ENCODE measurements at regions not wholly inside any gene's neighbourhood (a gene's known extent, or its start where the extent isn't known, plus 50 kb on each side); places are given as distances from the start of the nearest gene placed in this dataset.

GRCh38 chr9:134564431-134565170, 77.0 kb upstream of the COL5A1 start:
- H3K4me3 ChIP-seq (ENCODE audit: low read depth, low read length) = no peak overlapping the region
- no peak overlapping the region for H3K27ac ChIP-seq
- DNase-seq = no peak
- no peaks in the 10 kb centered on the region for H3K36me3 ChIP-seq
- no peak for TF ChIP-seq CTCF (IDR thresholded peaks at IDR 0.05; ENCODE audit: low read depth, low read length)
- H3K27me3 ChIP-seq (ENCODE audit: insufficient read depth, low read depth, severe bottlenecking) = no peaks in the 10 kb centered on the region
- peaks cover 6% of the 10 kb centered on the region for H3K9me3 ChIP-seq (ENCODE audit: severe bottlenecking)

- no peak for TF ChIP-seq CTCF (IDR thresholded peaks at IDR 0.05; ENCODE audit: low read depth, low read length)
- no peak for DNase-seq
- Histone ChIP-seq H3K9me3 (ENCODE audit: severe bottlenecking) (peaks cover 6% of the 10 kb centered on the region), H3K27ac (no peak overlapping the region), H3K4me3 (ENCODE audit: low read depth, low read length) (no peak overlapping the region), H3K27me3 (ENCODE audit: insufficient read depth, low read depth, severe bottlenecking) (no peaks in the 10 kb centered on the region), H3K36me3 (no peaks in the 10 kb centered on the region)
These were observed 76.2 kb upstream of the COL5A1 start for GRCh38 chr9:134565316-134565915.

- H3K27me3 ChIP-seq (ENCODE audit: insufficient read depth, low read depth, severe bottlenecking) = no peaks in the 10 kb centered on the region
- no peaks in the 10 kb centered on the region for H3K36me3 ChIP-seq
- no peak for TF ChIP-seq CTCF (IDR thresholded peaks at IDR 0.05; ENCODE audit: low read depth, low read length)
- DNase-seq = no peak
- peaks cover 6% of the 10 kb centered on the region for H3K9me3 ChIP-seq (ENCODE audit: severe bottlenecking)
- H3K27ac ChIP-seq = no peak overlapping the region
- no peak overlapping the region for H3K4me3 ChIP-seq (ENCODE audit: low read depth, low read length)
These were observed 75.3 kb upstream of the COL5A1 start for GRCh38 chr9:134566196-134566847.

GRCh38 chr9:134566936-134567335, 74.7 kb upstream of the COL5A1 start:
- H3K9me3 ChIP-seq (ENCODE audit: severe bottlenecking) = peaks cover 6% of the 10 kb centered on the region
- H3K27ac ChIP-seq = no peak overlapping the region
- H3K4me3 ChIP-seq (ENCODE audit: low read depth, low read length) = no peak overlapping the region
- no peak for DNase-seq
- no peak for TF ChIP-seq CTCF (IDR thresholded peaks at IDR 0.05; ENCODE audit: low read depth, low read length)
- no peaks in the 10 kb centered on the region for H3K27me3 ChIP-seq (ENCODE audit: insufficient read depth, low read depth, severe bottlenecking)
- no peaks in the 10 kb centered on the region for H3K36me3 ChIP-seq

GRCh38 chr9:134568116-134568515, 73.5 kb upstream of the COL5A1 start:
- no peak for TF ChIP-seq CTCF (IDR thresholded peaks at IDR 0.05; ENCODE audit: low read depth, low read length)
- no peak for DNase-seq
- no peak overlapping the region for H3K27ac ChIP-seq
- peaks cover 5% of the 10 kb centered on the region for H3K9me3 ChIP-seq (ENCODE audit: severe bottlenecking)
- H3K36me3 ChIP-seq = no peaks in the 10 kb centered on the region
- H3K27me3 ChIP-seq (ENCODE audit: insufficient read depth, low read depth, severe bottlenecking) = no peaks in the 10 kb centered on the region
- no peak overlapping the region for H3K4me3 ChIP-seq (ENCODE audit: low read depth, low read length)
